Astrocyte (in vitro differentiated cells and primary cell): ENCODE measurements at regions not wholly inside any gene's neighbourhood (a gene's known extent, or its start where the extent isn't known, plus 50 kb on each side); places are given as distances from the start of the nearest gene placed in this dataset.
"Not testable (repeated sequence)": the region's sequence is repeated elsewhere in the genome, so short reads cannot be mapped to it uniquely, and the experiment has no call there.

ENCODE experiments used
- EZH2 ChIP-seq: IDR thresholded peaks from 2 replicates; pipeline ENCODE4 v1.6.1; 2012; ENCODE audit warnings: mild to moderate bottlenecking, low read length, inconsistent platforms; ENCODE audit not compliant: insufficient read depth
- TF ChIP-seq, protein P1 (sequence below): IDR thresholded peaks from 2 replicates; pipeline ENCODE4 v1.5.1; 2011; ENCODE audit warnings: low read depth, mild to moderate bottlenecking, inconsistent platforms, low read length, moderate library complexity; ENCODE audit not compliant: insufficient read depth

DNA sequence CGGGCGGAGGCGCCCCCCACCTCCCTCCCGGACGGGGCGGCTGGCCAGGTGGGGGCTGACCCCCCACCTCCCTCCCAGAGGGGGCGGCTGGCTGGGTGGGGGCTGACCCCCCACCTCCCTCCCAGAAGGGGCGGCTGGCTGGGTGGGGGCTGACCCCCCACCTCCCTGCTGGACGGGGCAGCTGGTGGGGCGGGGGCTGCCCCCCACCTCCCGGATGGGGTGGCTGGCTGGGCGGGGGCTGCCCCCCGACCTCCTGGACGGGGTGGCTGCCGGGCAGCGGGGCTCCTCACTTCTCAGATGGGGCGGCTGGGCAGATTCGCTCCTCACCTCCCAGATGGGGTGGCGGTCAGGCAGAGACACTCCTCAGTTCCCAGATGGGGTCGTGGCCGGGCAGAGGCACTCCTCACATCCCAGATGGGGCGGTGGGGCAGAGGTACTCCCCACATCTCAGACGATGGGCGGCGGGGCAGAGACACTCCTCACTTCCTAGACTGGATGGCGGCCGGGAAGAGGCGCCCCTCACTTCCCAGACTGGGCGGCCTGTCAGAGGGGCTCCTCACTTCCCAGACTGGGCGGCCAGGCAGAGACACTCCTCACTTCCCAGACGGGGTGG, 178.1 kb upstream of the CLINT1 start:
- TF ChIP-seq, protein P1, sequence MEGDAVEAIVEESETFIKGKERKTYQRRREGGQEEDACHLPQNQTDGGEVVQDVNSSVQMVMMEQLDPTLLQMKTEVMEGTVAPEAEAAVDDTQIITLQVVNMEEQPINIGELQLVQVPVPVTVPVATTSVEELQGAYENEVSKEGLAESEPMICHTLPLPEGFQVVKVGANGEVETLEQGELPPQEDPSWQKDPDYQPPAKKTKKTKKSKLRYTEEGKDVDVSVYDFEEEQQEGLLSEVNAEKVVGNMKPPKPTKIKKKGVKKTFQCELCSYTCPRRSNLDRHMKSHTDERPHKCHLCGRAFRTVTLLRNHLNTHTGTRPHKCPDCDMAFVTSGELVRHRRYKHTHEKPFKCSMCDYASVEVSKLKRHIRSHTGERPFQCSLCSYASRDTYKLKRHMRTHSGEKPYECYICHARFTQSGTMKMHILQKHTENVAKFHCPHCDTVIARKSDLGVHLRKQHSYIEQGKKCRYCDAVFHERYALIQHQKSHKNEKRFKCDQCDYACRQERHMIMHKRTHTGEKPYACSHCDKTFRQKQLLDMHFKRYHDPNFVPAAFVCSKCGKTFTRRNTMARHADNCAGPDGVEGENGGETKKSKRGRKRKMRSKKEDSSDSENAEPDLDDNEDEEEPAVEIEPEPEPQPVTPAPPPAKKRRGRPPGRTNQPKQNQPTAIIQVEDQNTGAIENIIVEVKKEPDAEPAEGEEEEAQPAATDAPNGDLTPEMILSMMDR, result not testable (repeated sequence)
- TF ChIP-seq EZH2, result not testable (repeated sequence)
